DND-41 (cell line): ENCODE measurements at regions not wholly inside any gene's neighbourhood (a gene's known extent, or its start where the extent isn't known, plus 50 kb on each side); places are given as distances from the start of the nearest gene placed in this dataset.

ENCODE experiments used
- ATAC-seq: fragments of 200-7000 bp; cut with Tn5 transposase; 3 replicates; pipeline ENCODE4 v1.9.1; 2021; ENCODE audit warnings: low read depth; ENCODE audit not compliant: insufficient read depth
- DNase-seq: peaks from one replicate; pipeline ENCODE4 v3.0.0-alpha.2; 2020
- H2AFZ ChIP-seq: 2 replicates; pipeline ENCODE4 v1.6.0; 2012; ENCODE audit warnings: low read depth, low read length
- H3K27ac ChIP-seq: 2 replicates; pipeline ENCODE4 v1.5.1; 2012; ENCODE audit warnings: low read length, inconsistent platforms
- H3K27me3 ChIP-seq: fragments of 200-600 bp; sonication (generic); 2 replicates; pipeline ENCODE4 v1.6.0; 2012; ENCODE audit warnings: low read length, mild to moderate bottlenecking, inconsistent platforms; ENCODE audit not compliant: insufficient read depth, poor library complexity
- H3K36me3 ChIP-seq: 2 replicates; pipeline ENCODE4 v1.5.1; 2012; ENCODE audit warnings: low read length, inconsistent platforms; ENCODE audit not compliant: insufficient read depth
- H3K4me1 ChIP-seq: 2 replicates; pipeline ENCODE4 v1.5.1; 2012; ENCODE audit warnings: mild to moderate bottlenecking, low read length; ENCODE audit not compliant: insufficient read depth
- H3K4me2 ChIP-seq: 2 replicates; pipeline ENCODE4 v1.6.0; 2012; ENCODE audit warnings: mild to moderate bottlenecking, moderate library complexity, low read length, inconsistent platforms; ENCODE audit not compliant: insufficient read depth
- H3K4me3 ChIP-seq, 2 experiments: fragments of 200-600 bp in 1 of 2; shearing (Covaris generic) in 1 of 2; 2 replicates each; pipeline ENCODE4 v1.5.1; 2012 to 2016; ENCODE audit warnings: inconsistent platforms in 2 of 2, low read length in 2 of 2, mild to moderate bottlenecking in 2 of 2, low read depth in 1 of 2, moderate library complexity in 1 of 2
- H3K79me2 ChIP-seq: 2 replicates; pipeline ENCODE4 v1.6.0; 2012; ENCODE audit warnings: low read length, inconsistent platforms; ENCODE audit not compliant: insufficient read depth
- H3K9ac ChIP-seq: 2 replicates; pipeline ENCODE4 v1.6.0; 2012; ENCODE audit warnings: low read depth, mild to moderate bottlenecking, inconsistent platforms, low read length, moderate library complexity
- H3K9me3 ChIP-seq: 2 replicates; pipeline ENCODE4 v1.5.1; 2012; ENCODE audit warnings: low read length, moderate library complexity, mild to moderate bottlenecking, inconsistent platforms; ENCODE audit not compliant: insufficient read depth, severe bottlenecking
- H4K20me1 ChIP-seq: 2 replicates; pipeline ENCODE4 v1.6.0; 2012; ENCODE audit warnings: low read length; ENCODE audit not compliant: insufficient read depth
- CTCF ChIP-seq: IDR thresholded peaks from 2 replicates; pipeline ENCODE4 v1.5.1; 2012; ENCODE audit warnings: borderline replicate concordance, low read length, moderate library complexity, mild to moderate bottlenecking; ENCODE audit not compliant: poor library complexity, severe bottlenecking; ENCODE audit errors: extremely low read depth
- EZH2 ChIP-seq: IDR thresholded peaks from 3 replicates; pipeline ENCODE4 v1.6.1; 2012; ENCODE audit warnings: borderline replicate concordance, low read depth, mild to moderate bottlenecking, moderate library complexity, low read length, inconsistent platforms; ENCODE audit not compliant: severe bottlenecking

GRCh38 chr2:47303341-47304148, 65.6 kb upstream of the EPCAM start:
- Histone ChIP-seq H3K27me3 (peaks cover 25% of the 10 kb centered on the region), H3K4me2 (no peak overlapping the region), H2AFZ (no peak overlapping the region), H3K79me2 (no peaks in the 10 kb centered on the region), H3K9ac (no peak overlapping the region), H3K9me3 (no peaks in the 10 kb centered on the region), H3K4me3 (no peak overlapping the region), H3K27ac (no peak overlapping the region), H4K20me1 (no peaks in the 10 kb centered on the region), H3K36me3 (no peaks in the 10 kb centered on the region), H3K4me1 (no peaks in the 10 kb centered on the region)
- no peak for TF ChIP-seq CTCF
- TF ChIP-seq EZH2: no peak
- DNase-seq: no peak
- no peak for ATAC-seq

GRCh38 chr2:47302308-47302707, 66.8 kb upstream of the EPCAM start:
- H2AFZ ChIP-seq: no peak overlapping the region

GRCh38 chr2:47301731-47302130, 67.4 kb upstream of the EPCAM start:
- no peaks in the 10 kb centered on the region for H4K20me1 ChIP-seq
- no peak overlapping the region for H3K9ac ChIP-seq
- DNase-seq (no peak), ATAC-seq (no peak)
- H3K27me3 ChIP-seq: peaks cover 25% of the 10 kb centered on the region
- no peaks in the 10 kb centered on the region for H3K4me1 ChIP-seq
- H3K79me2 ChIP-seq: no peaks in the 10 kb centered on the region
- H3K9me3 ChIP-seq: no peaks in the 10 kb centered on the region
- H2AFZ ChIP-seq: no peak overlapping the region
- no peaks in the 10 kb centered on the region for H3K36me3 ChIP-seq
- H3K27ac ChIP-seq: no peak overlapping the region
- H3K4me3 ChIP-seq: no peak overlapping the region
- H3K4me2 ChIP-seq: no peak overlapping the region
- no peak for TF ChIP-seq EZH2
- TF ChIP-seq CTCF: no peak

More at GRCh38 chr2:47302308-47302707, 66.8 kb upstream of the EPCAM start:
- no peaks in the 10 kb centered on the region for H3K79me2 ChIP-seq
- H3K4me3 ChIP-seq: no peak overlapping the region
- H4K20me1 ChIP-seq: no peaks in the 10 kb centered on the region
- H3K27ac ChIP-seq: no peak overlapping the region
- TF ChIP-seq EZH2 (no peak), CTCF (no peak)
- no peak overlapping the region for H3K9ac ChIP-seq
- H3K4me1 ChIP-seq: no peaks in the 10 kb centered on the region
- no peak for DNase-seq
- ATAC-seq: no peak
- H3K36me3 ChIP-seq: no peaks in the 10 kb centered on the region
- no peak overlapping the region for H3K4me2 ChIP-seq
- H3K9me3 ChIP-seq: no peaks in the 10 kb centered on the region
- H3K27me3 ChIP-seq: peaks cover 25% of the 10 kb centered on the region
